ENCODE measurements at regions not wholly inside any gene's neighbourhood (a gene's known extent, or its start where the extent isn't known, plus 50 kb on each side); places are given as distances from the start of the nearest gene placed in this dataset.
"Not testable (repeated sequence)": the region's sequence is repeated elsewhere in the genome, so short reads cannot be mapped to it uniquely, and the experiment has no call there.

- DNase-seq; H3K27me3 Mint-ChIP-seq; H3K4me1 Mint-ChIP-seq; H3K27ac Mint-ChIP-seq; H3K36me3 Mint-ChIP-seq (ENCODE audit: low read depth); H3K9me3 Mint-ChIP-seq; ATAC-seq; H3K4me3 Mint-ChIP-seq: not testable (repeated sequence)
These were observed 158.2 kb upstream of the EPB41L3 start for GRCh38 chr18:5702016-5702415.

- ATAC-seq (no peak), DNase-seq (no peak)
- Mint-ChIP-seq H3K4me1 (no peaks in the 10 kb centered on the region), H3K9me3 (peaks cover 9% of the 10 kb centered on the region), H3K4me3 (no peak overlapping the region), H3K36me3 (ENCODE audit: low read depth) (no peaks in the 10 kb centered on the region), H3K27ac (no peak overlapping the region), H3K27me3 (no peaks in the 10 kb centered on the region)
These were observed 150.0 kb upstream of the EPB41L3 start for GRCh38 chr18:5693699-5694294.

GRCh38 chr18:5678779-5679406 is 135.1 kb upstream of the EPB41L3 start:
- Mint-ChIP-seq H3K4me3 (no peak overlapping the region), H3K36me3 (ENCODE audit: low read depth) (no peaks in the 10 kb centered on the region), H3K4me1 (no peaks in the 10 kb centered on the region), H3K27ac (no peak overlapping the region), H3K9me3 (no peaks in the 10 kb centered on the region), H3K27me3 (peaks cover 2% of the 10 kb centered on the region)
- DNase-seq (no peak), ATAC-seq (no peak)

GRCh38 chr18:5678278-5678677 is 134.5 kb upstream of the EPB41L3 start:
- no peak for DNase-seq
- H3K27ac Mint-ChIP-seq, result no peak overlapping the region
- no peaks in the 10 kb centered on the region for H3K9me3 Mint-ChIP-seq
- H3K4me1 Mint-ChIP-seq, result no peaks in the 10 kb centered on the region
- no peak overlapping the region for H3K4me3 Mint-ChIP-seq
- peaks cover 2% of the 10 kb centered on the region for H3K27me3 Mint-ChIP-seq
- no peak for ATAC-seq
- no peaks in the 10 kb centered on the region for H3K36me3 Mint-ChIP-seq (ENCODE audit: low read depth)

GRCh38 chr18:5673616-5674015 is 129.8 kb upstream of the EPB41L3 start:
- H3K36me3 Mint-ChIP-seq (ENCODE audit: low read depth), result no peaks in the 10 kb centered on the region
- H3K27me3 Mint-ChIP-seq, result peaks cover 4% of the 10 kb centered on the region

GRCh38 chr18:5669585-5669984 is 125.8 kb upstream of the EPB41L3 start:
- H3K36me3 Mint-ChIP-seq (ENCODE audit: low read depth), result no peaks in the 10 kb centered on the region
- H3K9me3 Mint-ChIP-seq, result no peaks in the 10 kb centered on the region
- no peaks in the 10 kb centered on the region for H3K4me1 Mint-ChIP-seq
- no peak overlapping the region for H3K27ac Mint-ChIP-seq
- H3K4me3 Mint-ChIP-seq, result no peak overlapping the region
- H3K27me3 Mint-ChIP-seq, result peaks cover 2% of the 10 kb centered on the region
- DNase-seq (no peak), ATAC-seq (no peak)

More at GRCh38 chr18:5673616-5674015, 129.8 kb upstream of the EPB41L3 start:
- ATAC-seq, result no peak
- H3K27ac Mint-ChIP-seq, result no peak overlapping the region
- no peak overlapping the region for H3K4me3 Mint-ChIP-seq
- DNase-seq, result no peak
- no peaks in the 10 kb centered on the region for H3K4me1 Mint-ChIP-seq
- no peaks in the 10 kb centered on the region for H3K9me3 Mint-ChIP-seq

- ATAC-seq (no peak), DNase-seq (no peak)
- Mint-ChIP-seq H3K27ac (no peak overlapping the region), H3K4me1 (no peaks in the 10 kb centered on the region), H3K9me3 (no peaks in the 10 kb centered on the region), H3K27me3 (peaks cover 5% of the 10 kb centered on the region), H3K4me3 (no peak overlapping the region), H3K36me3 (ENCODE audit: low read depth) (no peaks in the 10 kb centered on the region)
These were observed 124.4 kb upstream of the EPB41L3 start for GRCh38 chr18:5668087-5668715.

GRCh38 chr18:5667356-5667755 is 123.6 kb upstream of the EPB41L3 start:
- ATAC-seq, result no peak
- Mint-ChIP-seq H3K27me3 (peaks cover 5% of the 10 kb centered on the region), H3K4me3 (no peak overlapping the region), H3K27ac (no peak overlapping the region), H3K36me3 (ENCODE audit: low read depth) (no peaks in the 10 kb centered on the region), H3K4me1 (no peaks in the 10 kb centered on the region), H3K9me3 (no peaks in the 10 kb centered on the region)
- no peak for DNase-seq

GRCh38 chr18:5662586-5663090 is 118.8 kb upstream of the EPB41L3 start:
- Mint-ChIP-seq H3K4me1 (no peaks in the 10 kb centered on the region), H3K27me3 (peaks cover 3% of the 10 kb centered on the region), H3K4me3 (no peak overlapping the region), H3K9me3 (no peaks in the 10 kb centered on the region), H3K27ac (no peak overlapping the region), H3K36me3 (ENCODE audit: low read depth) (no peaks in the 10 kb centered on the region)
- no peak for ATAC-seq
- no peak for DNase-seq

- no peak for ATAC-seq
- no peaks in the 10 kb centered on the region for H3K36me3 Mint-ChIP-seq (ENCODE audit: low read depth)
- H3K4me1 Mint-ChIP-seq, result no peaks in the 10 kb centered on the region
- H3K9me3 Mint-ChIP-seq, result no peaks in the 10 kb centered on the region
- H3K4me3 Mint-ChIP-seq, result no peak overlapping the region
- H3K27me3 Mint-ChIP-seq, result peaks cover 3% of the 10 kb centered on the region
- no peak overlapping the region for H3K27ac Mint-ChIP-seq
- DNase-seq, result no peak
These were observed 117.4 kb upstream of the EPB41L3 start for GRCh38 chr18:5661179-5661578.

GRCh38 chr18:5653802-5654201 is 110.0 kb upstream of the EPB41L3 start:
- Mint-ChIP-seq H3K4me1 (no peaks in the 10 kb centered on the region), H3K27me3 (no peaks in the 10 kb centered on the region), H3K36me3 (ENCODE audit: low read depth) (no peaks in the 10 kb centered on the region), H3K9me3 (no peaks in the 10 kb centered on the region), H3K4me3 (no peak overlapping the region), H3K27ac (no peak overlapping the region)
- DNase-seq (no peak), ATAC-seq (no peak)

GRCh38 chr18:5651736-5652135 is 107.9 kb upstream of the EPB41L3 start:
- Mint-ChIP-seq H3K27ac (no peak overlapping the region), H3K36me3 (ENCODE audit: low read depth) (no peaks in the 10 kb centered on the region)
- ATAC-seq, result no peak

GRCh38 chr18:5649439-5649838 is 105.6 kb upstream of the EPB41L3 start:
- Mint-ChIP-seq H3K9me3 (no peaks in the 10 kb centered on the region), H3K27me3 (no peaks in the 10 kb centered on the region), H3K27ac (no peak overlapping the region), H3K4me1 (no peaks in the 10 kb centered on the region), H3K4me3 (no peak overlapping the region), H3K36me3 (ENCODE audit: low read depth) (no peaks in the 10 kb centered on the region)
- ATAC-seq (no peak), DNase-seq (no peak)

More at GRCh38 chr18:5651736-5652135, 107.9 kb upstream of the EPB41L3 start:
- DNase-seq, result no peak
- H3K4me1 Mint-ChIP-seq, result no peaks in the 10 kb centered on the region
- no peaks in the 10 kb centered on the region for H3K9me3 Mint-ChIP-seq
- H3K4me3 Mint-ChIP-seq, result no peak overlapping the region
- H3K27me3 Mint-ChIP-seq, result no peaks in the 10 kb centered on the region

GRCh38 chr18:5646739-5647138 is 102.9 kb upstream of the EPB41L3 start:
- H3K4me3 Mint-ChIP-seq, result no peak overlapping the region
- H3K4me1 Mint-ChIP-seq, result no peaks in the 10 kb centered on the region
- no peak for ATAC-seq

GRCh38 chr18:5643288-5643687 is 99.5 kb upstream of the EPB41L3 start:
- no peak for DNase-seq
- peaks cover 6% of the 10 kb centered on the region for H3K27me3 Mint-ChIP-seq

More at GRCh38 chr18:5646739-5647138, 102.9 kb upstream of the EPB41L3 start:
- Mint-ChIP-seq H3K9me3 (no peaks in the 10 kb centered on the region), H3K27ac (no peak overlapping the region), H3K36me3 (ENCODE audit: low read depth) (no peaks in the 10 kb centered on the region), H3K27me3 (no peaks in the 10 kb centered on the region)
- DNase-seq, result no peak

More at GRCh38 chr18:5643288-5643687, 99.5 kb upstream of the EPB41L3 start:
- Mint-ChIP-seq H3K27ac (no peak overlapping the region), H3K36me3 (ENCODE audit: low read depth) (no peaks in the 10 kb centered on the region), H3K4me1 (no peaks in the 10 kb centered on the region), H3K9me3 (no peaks in the 10 kb centered on the region), H3K4me3 (no peak overlapping the region)
- ATAC-seq, result no peak
